NB4 (cell line): ENCODE measurements at regions not wholly inside any gene's neighbourhood (a gene's known extent, or its start where the extent isn't known, plus 50 kb on each side); places are given as distances from the start of the nearest gene placed in this dataset.

Experiments
- CTCF ChIP-seq: IDR thresholded peaks from one replicate; pipeline ENCODE4 v1.5.1; 2012; ENCODE audit warnings: low read depth, low read length
- MAX ChIP-seq: IDR thresholded peaks from 2 replicates; pipeline ENCODE4 v1.6.1; 2011; ENCODE audit warnings: low read depth, low read length
- POLR2A ChIP-seq: IDR thresholded peaks from 2 replicates; pipeline ENCODE4 v1.6.1; 2011; ENCODE audit warnings: mild to moderate bottlenecking; ENCODE audit not compliant: insufficient read length; ENCODE audit errors: extremely low read depth

GRCh38 chr12:111011999-111012600 is 91.7 kb upstream of the MYL2 start:
- no peak for TF ChIP-seq CTCF
- no peak for TF ChIP-seq MAX
- no peak for TF ChIP-seq POLR2A
